ENCODE measurements at regions not wholly inside any gene's neighbourhood (a gene's known extent, or its start where the extent isn't known, plus 50 kb on each side); places are given as distances from the start of the nearest gene placed in this dataset.

DNA sequence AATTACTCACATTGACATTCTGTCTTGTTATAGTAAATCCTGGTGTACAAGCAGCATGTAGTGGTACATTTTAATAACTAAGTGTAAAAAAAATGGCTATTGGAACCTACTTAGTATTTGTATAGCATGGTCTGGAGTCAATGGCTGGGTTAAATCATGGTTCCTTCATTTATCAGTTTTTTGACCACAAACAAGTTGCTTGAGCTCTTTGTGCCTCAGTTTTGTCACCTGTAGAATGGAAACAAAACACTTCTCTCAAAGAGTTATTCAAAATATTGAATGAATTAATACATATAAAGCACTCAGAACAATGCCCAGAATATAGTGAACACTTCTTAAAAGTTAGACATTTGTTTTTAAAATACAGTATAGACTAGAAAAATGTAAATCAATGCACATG is 93.2 kb upstream of the HS3ST5 start:
- Histone ChIP-seq H3K36me3 (no peaks in the 10 kb centered on the region), H3K27ac (no peak overlapping the region), H3K9me3 (no peaks in the 10 kb centered on the region), H3K4me3 (no peak overlapping the region), H3K27me3 (no peaks in the 10 kb centered on the region), H3K4me1 (no peaks in the 10 kb centered on the region)
- no peak for DNase-seq
- intact Hi-C loops (cut with DNase I; ENCODE audit: low total_unique reads) = no loop called here
- TF ChIP-seq CTCF (IDR thresholded peaks at IDR 0.05) = no peak

- Histone ChIP-seq H3K4me1 (no peaks in the 10 kb centered on the region), H3K9me3 (no peaks in the 10 kb centered on the region), H3K27me3 (no peaks in the 10 kb centered on the region), H3K36me3 (no peaks in the 10 kb centered on the region), H3K4me3 (no peak overlapping the region), H3K27ac (no peak overlapping the region)
- intact Hi-C loops (cut with DNase I; ENCODE audit: low total_unique reads) = no loop called here
- no peak for DNase-seq
- no peak for TF ChIP-seq CTCF (IDR thresholded peaks at IDR 0.05)
Observed at GRCh38 chr6:114432400-114432799, 89.6 kb upstream of the HS3ST5 start.

- no peaks in the 10 kb centered on the region for H3K9me3 ChIP-seq
- no peak for DNase-seq
- no peak overlapping the region for H3K27ac ChIP-seq
- TF ChIP-seq CTCF (IDR thresholded peaks at IDR 0.05) = no peak
- no peaks in the 10 kb centered on the region for H3K4me1 ChIP-seq
- no peaks in the 10 kb centered on the region for H3K36me3 ChIP-seq
- intact Hi-C loops (cut with DNase I; ENCODE audit: low total_unique reads) = no loop called here
- no peak overlapping the region for H3K4me3 ChIP-seq
- H3K27me3 ChIP-seq = no peaks in the 10 kb centered on the region
Observed at GRCh38 chr6:114431641-114432040, 88.8 kb upstream of the HS3ST5 start.

GRCh38 chr6:114430534-114431124 is 87.8 kb upstream of the HS3ST5 start:
- H3K36me3 ChIP-seq = no peaks in the 10 kb centered on the region
- TF ChIP-seq CTCF (IDR thresholded peaks at IDR 0.05) = no peak
- intact Hi-C loops (cut with DNase I; ENCODE audit: low total_unique reads) = no loop called here
- no peak overlapping the region for H3K4me3 ChIP-seq
- DNase-seq = no peak
- no peaks in the 10 kb centered on the region for H3K4me1 ChIP-seq
- H3K27me3 ChIP-seq = no peaks in the 10 kb centered on the region
- H3K9me3 ChIP-seq = no peaks in the 10 kb centered on the region
- no peak overlapping the region for H3K27ac ChIP-seq

DNA sequence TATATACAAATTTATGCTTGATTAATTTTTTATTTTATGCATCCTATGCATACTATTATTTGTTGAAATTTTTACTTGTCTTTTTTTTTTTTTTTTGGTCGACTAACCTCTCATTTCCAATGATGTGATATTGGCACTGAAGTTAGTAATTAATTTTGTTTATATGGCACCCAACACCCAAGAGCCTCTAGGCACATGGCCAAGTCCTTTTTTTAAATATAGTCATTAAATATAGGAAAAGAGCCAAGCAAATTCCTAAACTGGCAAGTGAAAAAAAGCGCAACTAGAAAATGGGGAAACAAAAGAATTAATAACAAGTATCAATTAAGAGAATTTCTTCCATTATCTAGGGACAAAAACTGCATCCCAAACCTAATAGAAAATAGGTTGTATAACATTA is 85.5 kb upstream of the HS3ST5 start:
- Histone ChIP-seq H3K4me1 (no peaks in the 10 kb centered on the region), H3K4me3 (no peak overlapping the region), H3K27ac (no peak overlapping the region), H3K27me3 (no peaks in the 10 kb centered on the region), H3K36me3 (no peaks in the 10 kb centered on the region), H3K9me3 (no peaks in the 10 kb centered on the region)
- intact Hi-C loops (cut with DNase I; ENCODE audit: low total_unique reads) = no loop called here
- DNase-seq = no peak
- TF ChIP-seq CTCF (IDR thresholded peaks at IDR 0.05) = no peak

GRCh38 chr6:114421199-114421598 is 78.4 kb upstream of the HS3ST5 start:
- H3K36me3 ChIP-seq = no peaks in the 10 kb centered on the region
- no peaks in the 10 kb centered on the region for H3K4me1 ChIP-seq
- TF ChIP-seq CTCF (IDR thresholded peaks at IDR 0.05) = no peak
- H3K9me3 ChIP-seq = no peaks in the 10 kb centered on the region
- H3K4me3 ChIP-seq = no peak overlapping the region
- DNase-seq = no peak
- intact Hi-C loops (cut with DNase I; ENCODE audit: low total_unique reads) = no loop called here
- H3K27me3 ChIP-seq = no peaks in the 10 kb centered on the region
- H3K27ac ChIP-seq = no peak overlapping the region
